Suppressor macrophage (primary cell): ENCODE measurements at regions not wholly inside any gene's neighbourhood (a gene's known extent, or its start where the extent isn't known, plus 50 kb on each side); places are given as distances from the start of the nearest gene placed in this dataset.
"Not testable (repeated sequence)": the region's sequence is repeated elsewhere in the genome, so short reads cannot be mapped to it uniquely, and the experiment has no call there.

Experiments
- DNase-seq, 4 experiments: peaks; one replicate each; pipeline ENCODE4 v3.0.0-alpha.2; 2020 to 2022

- DNase-seq: no peak
These were observed 128.5 kb upstream of the RBMS3 start for GRCh38 chr3:29152379-29152778.

GRCh38 chr3:29153811-29154210 is 127.1 kb upstream of the RBMS3 start:
- peak in 1 of 4 experiments; percentile 6 for DNase-seq

- no peak for DNase-seq
These were observed 124.7 kb upstream of the RBMS3 start for GRCh38 chr3:29156086-29156715.

GRCh38 chr3:29164825-29165224 is 116.0 kb upstream of the RBMS3 start:
- DNase-seq: no peak

GRCh38 chr3:29167180-29167579 is 113.7 kb upstream of the RBMS3 start:
- DNase-seq: no peak

- no peak for DNase-seq
These were observed 112.8 kb upstream of the RBMS3 start for GRCh38 chr3:29168081-29168480.

- DNase-seq: no peak
These were observed 112.2 kb upstream of the RBMS3 start for GRCh38 chr3:29168696-29169095.

- no peak for DNase-seq
These were observed 111.4 kb upstream of the RBMS3 start for GRCh38 chr3:29169451-29169850.

- DNase-seq: peak in 1 of 4 experiments; percentile 9
These were observed 109.6 kb upstream of the RBMS3 start for GRCh38 chr3:29171043-29171990.

- DNase-seq: no peak
These were observed 104.4 kb upstream of the RBMS3 start for GRCh38 chr3:29176501-29176900.

GRCh38 chr3:29178809-29179793 is 101.8 kb upstream of the RBMS3 start:
- DNase-seq: no peak

- no peak for DNase-seq
These were observed 99.6 kb upstream of the RBMS3 start for GRCh38 chr3:29181149-29181780.

- no peak for DNase-seq
These were observed 99.0 kb upstream of the RBMS3 start for GRCh38 chr3:29181872-29182271.

GRCh38 chr3:29182828-29183227 is 98.0 kb upstream of the RBMS3 start:
- DNase-seq: not testable (repeated sequence)

GRCh38 chr3:29183346-29184087 is 97.4 kb upstream of the RBMS3 start:
- DNase-seq: no peak

- DNase-seq: no peak
These were observed 95.2 kb upstream of the RBMS3 start for GRCh38 chr3:29185706-29186105.

- no peak for DNase-seq
These were observed 94.7 kb upstream of the RBMS3 start for GRCh38 chr3:29186131-29186599.

GRCh38 chr3:29186982-29187725 is 93.7 kb upstream of the RBMS3 start:
- no peak for DNase-seq

- no peak for DNase-seq
These were observed 91.5 kb upstream of the RBMS3 start for GRCh38 chr3:29189328-29189727.

GRCh38 chr3:29194139-29194538 is 86.7 kb upstream of the RBMS3 start:
- no peak for DNase-seq

GRCh38 chr3:29195056-29195455 is 85.8 kb upstream of the RBMS3 start:
- DNase-seq: no peak
